Omental fat pad (tissue), 3 donors: ENCODE measurements at regions not wholly inside any gene's neighbourhood (a gene's known extent, or its start where the extent isn't known, plus 50 kb on each side); places are given as distances from the start of the nearest gene placed in this dataset.

Experiments used
- ATAC-seq: fragments of 150-250 bp; one replicate; pipeline ENCODE4 v1.9.1; 2016; ENCODE audit warnings: mild to moderate bottlenecking, moderate library complexity; ENCODE audit not compliant: low FRiP score
- DNase-seq: peaks from one replicate; pipeline ENCODE4 v3.0.0-alpha.2; 2019; ENCODE audit warnings: low spot score
- CTCF ChIP-seq, 3 donors: fragments of 450-650 bp; IDR thresholded peaks; one replicate each; pipeline ENCODE4 v1.5.1; 2016 to 2017; ENCODE audit warnings: antibody characterized with exemption in 3 of 3, mild to moderate bottlenecking in 3 of 3, moderate library complexity in 2 of 3

- TF ChIP-seq CTCF (IDR thresholded peaks at IDR 0.05) = no peak
- no peak for DNase-seq
- no peak for ATAC-seq
Observed at GRCh38 chr3:77887611-77888010, 847.7 kb downstream of the ROBO2 start.

GRCh38 chr3:77889616-77890015, 849.7 kb downstream of the ROBO2 start:
- ATAC-seq (no peak), DNase-seq (no peak)
- TF ChIP-seq CTCF (IDR thresholded peaks at IDR 0.05) = no peak

GRCh38 chr3:77898621-77899020, 858.7 kb downstream of the ROBO2 start:
- ATAC-seq = no peak
- no peak for DNase-seq

GRCh38 chr3:77902675-77903074, 862.8 kb downstream of the ROBO2 start:
- DNase-seq (no peak), ATAC-seq (no peak)
- TF ChIP-seq CTCF (IDR thresholded peaks at IDR 0.05) = no peak

More at GRCh38 chr3:77898621-77899020, 858.7 kb downstream of the ROBO2 start:
- TF ChIP-seq CTCF (IDR thresholded peaks at IDR 0.05) = no peak

GRCh38 chr3:77906102-77906709, 866.3 kb downstream of the ROBO2 start:
- no peak for TF ChIP-seq CTCF (IDR thresholded peaks at IDR 0.05)
- no peak for DNase-seq
- no peak for ATAC-seq

- DNase-seq (no peak), ATAC-seq (no peak)
- no peak for TF ChIP-seq CTCF (IDR thresholded peaks at IDR 0.05)
Observed at GRCh38 chr3:77913524-77914174, 873.8 kb downstream of the ROBO2 start.

GRCh38 chr3:77915336-77915735, 875.4 kb downstream of the ROBO2 start:
- no peak for ATAC-seq
- DNase-seq = no peak
- no peak for TF ChIP-seq CTCF (IDR thresholded peaks at IDR 0.05)
